Inferior parietal cortex (tissue), 1 donor: ENCODE measurements at regions not wholly inside any gene's neighbourhood (a gene's known extent, or its start where the extent isn't known, plus 50 kb on each side); places are given as distances from the start of the nearest gene placed in this dataset.
"Not testable (repeated sequence)": the region's sequence is repeated elsewhere in the genome, so short reads cannot be mapped to it uniquely, and the experiment has no call there.

Experiments
- DNase-seq: peaks from one replicate; pipeline ENCODE4 v3.0.0-alpha.2; 2016; ENCODE audit errors: extremely low spot score

DNA sequence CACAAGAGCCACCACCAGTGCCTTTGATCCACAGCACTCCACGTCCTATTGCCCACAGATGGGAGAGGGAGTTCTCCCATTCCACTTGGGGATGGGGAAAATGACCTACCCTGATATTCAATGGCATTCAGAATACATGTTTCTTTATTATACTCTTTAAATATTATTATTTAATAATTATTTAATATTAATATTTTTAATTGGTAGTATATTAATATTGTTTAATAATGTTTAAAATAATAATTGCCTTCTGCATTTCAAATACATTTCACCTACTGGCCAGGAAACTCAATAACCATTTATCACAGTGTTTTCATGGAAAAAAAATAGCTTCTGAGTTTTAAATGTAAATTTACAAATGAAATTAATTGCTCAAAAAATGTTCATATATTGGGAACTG lies 127.4 kb upstream of the G2E3 start:
- DNase-seq, result no peak

- no peak for DNase-seq
Measured at GRCh38 chr14:30440961-30441360, 118.0 kb upstream of the G2E3 start.

DNA sequence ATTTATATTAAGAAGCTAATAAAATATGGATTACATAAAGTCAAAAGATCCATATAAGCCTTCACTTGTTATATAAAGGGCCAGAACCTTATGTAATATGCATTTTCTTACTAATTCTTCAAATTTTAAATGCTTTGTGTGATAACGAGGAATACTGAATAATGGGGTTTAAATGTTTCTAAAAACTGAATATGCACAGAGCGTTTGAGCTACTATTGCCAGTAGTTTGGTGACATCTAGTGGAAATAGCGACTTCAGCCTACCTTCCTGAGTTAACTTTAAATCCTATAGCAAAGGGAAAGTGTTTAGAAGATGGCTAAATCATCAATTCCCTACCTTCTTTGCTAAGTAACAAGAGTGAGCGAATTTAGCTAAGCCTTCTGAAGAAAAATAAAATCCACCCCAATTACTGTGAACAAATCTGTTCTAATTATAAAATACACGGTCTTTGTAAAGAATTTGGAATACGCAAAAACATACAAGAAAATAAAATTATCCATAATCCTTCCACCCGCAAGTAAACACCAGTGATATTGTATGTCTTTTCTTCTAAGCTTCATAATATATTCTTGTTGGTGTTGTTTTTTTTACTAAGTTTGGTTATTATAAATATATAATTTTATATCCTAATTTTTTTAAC lies 115.5 kb upstream of the G2E3 start:
- DNase-seq, result peak; percentile 80

GRCh38 chr14:30444451-30444850 lies 114.5 kb upstream of the G2E3 start:
- DNase-seq, result no peak

- DNase-seq, result no peak
Measured at GRCh38 chr14:30445011-30445793, 113.8 kb upstream of the G2E3 start.

DNA sequence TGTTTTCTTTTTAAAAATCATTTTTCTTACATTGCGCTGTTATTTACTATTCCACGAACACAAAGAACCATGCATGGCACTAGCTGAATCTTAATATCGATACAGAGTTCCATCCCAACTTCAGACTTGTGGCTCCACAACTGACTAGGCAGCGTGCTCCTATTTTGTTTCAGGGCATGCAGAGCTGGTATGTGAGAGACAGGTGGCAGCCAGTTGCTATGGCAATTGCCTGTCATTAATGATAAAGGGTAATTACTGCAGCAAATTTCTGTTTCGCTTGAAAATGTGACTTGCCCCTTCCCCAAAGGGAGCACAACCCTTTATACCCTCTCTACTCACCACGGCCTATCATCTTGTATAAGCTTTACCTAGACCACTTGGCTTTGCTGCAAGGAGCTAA lies 113.1 kb upstream of the G2E3 start:
- no peak for DNase-seq

GRCh38 chr14:30450631-30451545 lies 108.1 kb upstream of the G2E3 start:
- DNase-seq, result peak; percentile 16

- DNase-seq, result no peak
Measured at GRCh38 chr14:30456296-30456695, 102.7 kb upstream of the G2E3 start.

DNA sequence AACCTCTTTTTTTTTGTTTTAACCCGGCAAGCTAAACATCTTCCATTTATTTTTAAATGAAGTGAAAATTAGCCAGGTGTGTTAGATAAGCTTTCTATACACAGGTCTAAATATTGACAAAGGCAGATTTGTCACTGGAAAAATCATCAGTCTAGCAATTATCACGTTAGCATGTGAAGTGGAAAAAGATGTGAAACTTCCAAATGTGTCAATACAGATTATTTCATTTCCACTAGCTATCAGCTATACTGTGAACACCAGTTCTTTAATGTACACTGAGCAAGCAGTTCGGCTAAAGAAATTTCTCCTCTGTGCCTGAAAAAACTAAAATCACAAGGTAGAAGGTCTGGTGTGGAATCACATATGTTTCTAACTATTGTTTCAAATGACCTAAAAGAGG lies 96.6 kb upstream of the G2E3 start:
- DNase-seq, result no peak

DNA sequence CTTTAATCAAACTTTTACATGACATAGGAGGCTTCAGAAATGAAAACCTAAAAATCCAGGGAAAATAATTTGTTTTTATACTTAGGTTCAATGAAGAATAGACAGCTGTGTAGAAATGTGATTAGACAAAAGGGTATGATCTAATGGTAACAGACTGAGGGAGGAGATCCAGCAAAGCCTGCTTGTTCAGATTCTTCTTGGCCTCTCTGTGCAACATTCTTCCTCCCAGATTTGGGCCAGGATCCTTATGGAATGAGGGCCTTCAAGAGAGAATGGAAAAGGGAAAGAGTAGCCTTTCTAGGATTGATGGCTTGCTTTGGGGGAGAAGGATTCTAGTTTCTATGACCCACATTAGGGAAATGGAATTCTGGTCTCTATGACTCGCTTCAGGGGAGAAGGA lies 94.5 kb upstream of the G2E3 start:
- no peak for DNase-seq

DNA sequence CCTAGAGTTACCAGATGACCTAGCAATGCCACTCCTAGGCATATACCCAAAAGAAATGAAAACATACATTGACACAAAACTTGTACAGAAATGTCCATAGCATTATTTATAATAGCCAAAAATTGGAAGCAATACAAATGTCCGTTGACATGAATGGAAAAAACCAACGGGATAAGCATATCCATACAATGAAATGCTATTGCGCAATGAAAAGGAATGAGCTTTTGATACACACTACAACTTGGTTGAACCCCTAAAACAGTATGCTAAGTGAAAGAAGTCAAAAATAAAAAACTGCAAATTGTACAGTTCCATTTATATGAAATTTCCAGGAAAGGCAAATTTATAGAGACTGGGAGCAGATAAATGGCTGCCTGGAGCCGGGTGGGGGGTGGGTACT lies 90.6 kb upstream of the G2E3 start:
- no peak for DNase-seq

GRCh38 chr14:30471980-30472379 lies 87.0 kb upstream of the G2E3 start:
- no peak for DNase-seq

GRCh38 chr14:30473846-30474696 lies 84.9 kb upstream of the G2E3 start:
- DNase-seq, result not testable (repeated sequence)

DNA sequence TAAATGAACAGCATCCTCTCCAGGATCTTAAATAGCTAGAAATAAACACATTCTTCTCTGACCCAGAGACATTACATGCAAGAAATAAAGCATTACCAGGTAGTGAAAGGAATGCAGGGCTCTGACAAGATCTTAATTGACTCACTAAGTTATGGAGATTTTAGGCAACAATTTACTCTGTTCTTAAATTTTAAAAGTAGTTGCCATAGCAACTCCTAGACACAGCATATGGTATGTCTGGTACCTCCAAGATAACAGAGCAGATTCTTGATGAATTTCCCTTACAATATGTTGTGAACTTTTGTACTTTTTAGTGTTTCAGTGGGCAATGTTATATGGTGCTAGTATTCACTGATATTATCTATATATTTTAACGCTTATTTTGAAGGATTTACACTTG lies 76.7 kb upstream of the G2E3 start:
- DNase-seq, result peak; percentile 20

- DNase-seq, result no peak
Measured at GRCh38 chr14:30484201-30484600, 74.8 kb upstream of the G2E3 start.

DNA sequence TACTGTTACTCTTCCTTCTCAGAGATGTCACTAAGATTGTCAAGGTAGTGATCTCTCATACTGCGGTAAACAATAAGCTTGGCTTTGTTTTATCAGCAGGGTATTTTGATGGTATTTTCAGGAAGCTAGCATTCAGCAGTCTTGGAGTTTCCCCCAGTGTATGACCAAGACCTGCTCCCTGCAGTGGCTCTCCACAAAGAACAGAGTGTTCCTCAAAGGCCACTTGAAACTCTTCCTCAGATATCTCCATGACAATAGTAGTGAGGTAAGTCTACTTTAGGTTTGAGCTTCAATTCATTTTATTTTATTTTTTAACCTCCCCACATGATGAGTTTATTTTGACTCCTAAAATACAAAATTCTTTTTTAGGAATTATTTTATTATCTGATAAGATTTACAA lies 74.0 kb upstream of the G2E3 start:
- no peak for DNase-seq

- no peak for DNase-seq
Measured at GRCh38 chr14:30496852-30497251, 62.1 kb upstream of the G2E3 start.

DNA sequence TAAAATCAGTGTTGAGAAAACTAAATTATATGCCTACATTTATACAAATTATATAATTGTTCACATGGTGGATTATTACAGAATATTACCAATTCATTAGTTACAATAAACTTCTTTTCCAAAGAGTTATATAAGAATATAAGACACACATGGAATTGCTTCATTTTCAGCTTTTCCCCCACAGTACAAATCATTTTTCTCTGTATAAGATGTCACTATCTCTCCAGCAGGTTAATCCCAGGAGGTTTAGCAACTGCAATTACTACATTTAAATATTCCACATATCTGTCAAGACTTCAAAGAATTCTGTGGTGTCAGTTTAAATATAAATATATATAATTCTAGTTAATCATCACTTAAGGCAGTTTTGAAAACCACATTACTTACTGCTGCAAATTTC lies 59.6 kb upstream of the G2E3 start:
- no peak for DNase-seq

DNA sequence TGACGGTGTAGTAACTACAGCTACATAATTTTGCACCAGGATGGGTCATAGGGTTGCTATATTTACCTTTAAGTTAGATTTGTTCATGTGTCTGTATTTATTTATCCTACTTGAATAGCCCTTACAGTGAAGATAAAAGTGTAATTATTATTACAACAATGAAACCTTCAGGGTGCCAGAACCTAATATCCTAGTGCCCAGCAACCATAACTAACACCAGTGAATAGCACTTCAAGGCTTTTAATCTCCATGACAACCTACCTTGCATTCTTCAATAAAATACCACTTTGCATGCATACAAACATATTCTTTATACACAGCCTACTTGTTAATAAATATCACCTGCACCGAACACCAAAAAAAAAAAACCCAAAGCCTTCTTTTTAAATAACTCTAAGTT lies 58.7 kb upstream of the G2E3 start:
- no peak for DNase-seq

DNA sequence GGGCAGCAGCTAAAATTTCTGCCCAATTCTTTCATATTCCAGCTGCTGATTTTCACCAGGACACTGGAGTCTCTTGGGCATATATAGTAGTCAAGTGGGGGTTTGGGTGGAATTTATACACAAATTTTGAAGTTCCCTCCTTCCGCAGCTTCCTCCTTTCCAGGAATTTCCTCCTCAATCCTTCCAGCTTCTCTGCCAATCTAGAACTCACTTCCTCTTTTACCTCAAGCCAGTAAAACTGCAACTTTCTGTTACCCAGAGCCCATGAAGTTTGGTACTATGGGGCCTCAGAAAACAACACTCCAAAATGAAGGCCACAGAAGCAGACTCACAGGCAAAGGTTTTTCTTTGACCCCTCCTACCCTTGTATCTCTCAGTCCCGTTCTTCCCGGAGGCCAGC lies 51.7 kb upstream of the G2E3 start:
- no peak for DNase-seq
